Fibroblast of lung (primary cell): ENCODE measurements at regions not wholly inside any gene's neighbourhood (a gene's known extent, or its start where the extent isn't known, plus 50 kb on each side); places are given as distances from the start of the nearest gene placed in this dataset.

Source experiments
- CTCF ChIP-seq, 2 donors: IDR thresholded peaks in 1 of 2; conservative IDR thresholded peaks in 1 of 2; 1 replicate in 1 of 2; 2 replicates in 1 of 2; pipeline ENCODE4 v1.5.1; 2011 to 2012; ENCODE audit warnings: low read length in 2 of 2, control low read depth in 1 of 2, inconsistent platforms in 1 of 2, low read depth in 1 of 2, mild to moderate bottlenecking in 1 of 2
- EZH2 ChIP-seq: IDR thresholded peaks from 2 replicates; pipeline ENCODE4 v1.5.1; 2012; ENCODE audit warnings: low read length, control low read depth, mild to moderate bottlenecking; ENCODE audit errors: missing control alignments

GRCh38 chr2:176392249-176392648, 123.0 kb downstream of the MTX2 start:
- TF ChIP-seq CTCF (conservative IDR thresholded peaks at IDR 0.05 in 1 of 2, IDR thresholded peaks at IDR 0.05 in 1 of 2; ENCODE audit: low read depth in 1 of 2, low read length in 2 of 2) (no peak), EZH2 (no peak)
